SHP77 treated with DMSO at 0.1 percent for 48 hours (cell line): ENCODE measurements at regions not wholly inside any gene's neighbourhood (a gene's known extent, or its start where the extent isn't known, plus 50 kb on each side); places are given as distances from the start of the nearest gene placed in this dataset.
"Not testable (repeated sequence)": the region's sequence is repeated elsewhere in the genome, so short reads cannot be mapped to it uniquely, and the experiment has no call there.

Experiments
- DNase-seq: peaks from one replicate; lab custom pipeline; 2025; lab: John Stamatoyannopoulos, UW

DNA sequence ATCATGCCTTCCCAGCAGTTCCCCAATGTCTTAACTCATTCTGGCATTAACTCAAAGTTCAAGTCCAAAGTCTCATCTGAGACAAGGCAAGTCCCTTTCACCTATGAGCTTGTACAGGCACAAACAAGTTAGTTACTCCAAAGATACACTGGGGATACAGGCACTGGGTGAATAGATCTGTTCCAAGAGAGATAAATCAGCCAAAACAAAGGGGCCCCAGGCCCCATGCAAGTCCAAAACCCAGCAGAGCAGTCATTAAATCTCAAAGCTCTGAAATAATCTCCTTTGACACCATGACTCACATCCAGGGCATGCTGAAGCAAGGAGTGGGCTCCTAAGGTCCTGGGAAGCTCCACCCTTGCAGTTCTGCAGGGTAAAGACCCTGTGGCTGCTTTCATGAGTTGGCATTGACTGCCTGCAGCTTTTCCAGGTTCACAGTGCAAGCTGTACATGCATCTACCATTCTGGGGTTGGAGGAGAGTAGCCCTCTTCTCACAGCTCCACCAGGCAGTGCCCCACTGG is 332.2 kb upstream of the KIF2B start:
- DNase-seq: no peak

GRCh38 chr17:53483704-53484103 is 339.0 kb upstream of the KIF2B start:
- DNase-seq: no peak

DNA sequence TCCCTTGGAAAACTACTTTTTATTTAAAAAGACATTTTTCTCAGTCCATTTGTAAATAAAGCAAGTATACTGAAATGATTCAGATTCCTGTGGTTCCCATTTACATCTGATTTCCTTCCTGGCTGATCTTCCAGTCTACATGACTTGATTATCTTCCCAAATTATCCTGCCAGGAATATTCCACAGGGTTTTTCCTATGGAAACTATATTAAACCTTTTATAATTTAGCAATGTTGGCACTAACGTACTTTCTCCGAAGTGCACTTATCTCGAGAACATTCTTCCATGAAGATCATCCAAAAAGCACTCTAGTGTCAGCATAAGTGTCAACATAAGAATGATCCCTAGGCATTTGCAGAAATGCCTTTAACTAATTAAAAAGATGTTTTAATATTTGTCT is 347.7 kb upstream of the KIF2B start:
- DNase-seq: no peak

DNA sequence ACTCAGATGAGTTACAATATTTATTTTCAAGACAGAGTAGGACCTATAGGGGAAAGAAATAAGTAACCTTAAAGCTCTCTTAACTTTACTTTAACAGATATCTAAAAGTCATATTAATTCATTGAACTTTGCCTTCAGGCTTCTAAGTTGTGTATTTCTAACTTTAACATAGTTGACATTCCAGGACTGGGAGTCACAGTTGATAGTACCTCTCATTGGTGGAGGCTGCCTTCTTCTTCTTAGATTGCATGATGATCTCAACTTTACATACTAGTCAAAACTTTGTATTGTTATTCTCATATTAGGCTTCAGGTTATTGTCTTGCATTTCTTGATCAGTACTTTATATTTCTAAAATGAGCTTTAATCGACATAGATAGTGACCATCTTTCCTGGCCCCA is 350.1 kb upstream of the KIF2B start:
- no peak for DNase-seq

DNA sequence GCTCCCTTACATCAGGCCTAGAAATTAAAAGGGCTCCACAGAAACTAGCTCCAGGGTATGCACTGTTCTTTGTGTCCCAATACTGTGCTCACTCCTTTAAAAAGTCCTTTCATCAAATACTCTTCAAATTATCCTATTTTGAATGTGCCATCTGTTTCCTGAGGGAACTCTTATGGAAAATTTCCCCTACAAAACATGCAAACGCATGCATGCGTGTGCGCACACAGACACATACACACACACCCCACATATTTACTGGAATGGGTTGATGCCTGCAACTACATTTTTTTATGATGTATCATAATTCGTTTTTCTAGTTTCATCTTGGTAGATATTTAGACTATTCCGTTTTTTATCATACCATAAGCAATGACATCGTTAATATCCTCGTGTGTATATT is 351.2 kb upstream of the KIF2B start:
- DNase-seq: no peak

- DNase-seq: no peak
Observed at GRCh38 chr17:53470626-53471025, 352.1 kb upstream of the KIF2B start.

DNA sequence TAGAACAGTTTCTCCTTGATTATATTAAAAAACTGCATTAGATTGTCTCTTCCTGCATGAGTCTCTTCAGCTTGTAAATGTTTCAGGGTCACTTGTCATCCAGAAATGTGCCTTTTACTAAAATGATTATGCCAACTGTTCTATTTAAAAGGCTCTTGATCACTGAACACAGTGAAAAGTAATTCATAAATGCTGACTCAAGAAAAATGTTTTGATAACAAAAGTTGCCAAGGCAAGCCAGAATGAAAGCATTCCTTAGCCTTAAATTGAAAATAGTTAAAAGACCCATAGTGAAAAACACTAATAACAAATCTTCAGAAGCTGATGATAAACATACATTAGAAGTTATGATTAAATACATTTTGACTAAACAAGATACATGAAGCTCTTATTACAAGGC is 356.0 kb upstream of the KIF2B start:
- DNase-seq: no peak

- DNase-seq: not testable (repeated sequence)
Observed at GRCh38 chr17:53464396-53464795, 358.3 kb upstream of the KIF2B start.

DNA sequence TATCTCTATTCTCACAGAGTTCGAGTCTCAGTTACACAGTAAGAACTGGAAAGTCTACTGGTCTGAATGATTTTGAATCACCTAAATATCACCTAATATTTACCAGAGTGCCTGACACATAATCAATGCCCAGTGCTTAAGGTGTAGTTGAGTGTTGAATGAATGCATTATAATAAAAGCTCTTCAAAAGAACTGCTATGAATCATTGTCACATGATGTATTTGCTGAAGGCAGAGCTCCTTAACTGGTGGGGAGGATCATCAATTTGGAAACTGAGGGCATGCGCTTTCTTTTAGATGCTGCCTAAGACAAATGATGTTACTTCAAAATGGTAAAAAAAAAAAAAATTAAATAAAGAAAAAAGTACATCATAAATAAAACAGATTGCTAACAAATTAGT is 359.4 kb upstream of the KIF2B start:
- no peak for DNase-seq

GRCh38 chr17:53462393-53462811 is 360.3 kb upstream of the KIF2B start:
- DNase-seq: no peak

DNA sequence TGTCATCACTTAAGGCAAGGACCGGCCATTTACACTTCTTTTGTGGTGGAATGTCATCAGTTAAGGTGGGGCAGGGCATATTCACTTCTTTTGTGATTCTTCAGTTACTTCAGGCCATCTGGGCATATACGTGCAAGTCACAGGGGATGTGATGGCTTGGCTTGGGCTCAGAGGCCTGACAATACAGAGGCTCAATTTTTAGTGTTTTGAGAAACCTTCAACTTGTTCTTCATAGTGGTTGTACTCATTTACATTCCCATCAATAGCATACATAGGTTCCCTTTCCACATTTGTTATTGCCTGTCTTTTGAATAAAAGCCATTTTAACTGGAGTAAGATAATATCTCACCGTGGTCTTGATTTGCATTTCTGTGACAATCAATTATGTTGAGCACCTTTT is 366.8 kb upstream of the KIF2B start:
- DNase-seq: not testable (repeated sequence)

DNA sequence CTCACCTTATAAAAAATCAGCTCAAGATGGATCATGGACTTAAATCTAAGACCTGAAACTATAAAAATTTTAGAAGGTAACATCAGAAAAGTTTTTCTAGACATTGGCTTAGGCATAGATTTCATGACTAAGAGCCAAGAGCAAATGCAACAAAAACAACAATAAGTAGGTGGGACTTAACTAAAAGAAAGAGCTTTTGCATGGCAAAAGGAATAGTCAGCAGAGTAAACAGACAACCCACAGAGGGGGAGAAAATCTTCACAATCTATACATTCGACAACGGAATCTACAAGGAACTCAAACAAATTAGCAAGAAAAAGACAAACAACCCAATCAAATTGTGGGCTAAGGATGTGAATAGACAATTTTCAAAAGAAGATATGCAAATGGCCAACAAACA is 368.4 kb upstream of the KIF2B start:
- no peak for DNase-seq

DNA sequence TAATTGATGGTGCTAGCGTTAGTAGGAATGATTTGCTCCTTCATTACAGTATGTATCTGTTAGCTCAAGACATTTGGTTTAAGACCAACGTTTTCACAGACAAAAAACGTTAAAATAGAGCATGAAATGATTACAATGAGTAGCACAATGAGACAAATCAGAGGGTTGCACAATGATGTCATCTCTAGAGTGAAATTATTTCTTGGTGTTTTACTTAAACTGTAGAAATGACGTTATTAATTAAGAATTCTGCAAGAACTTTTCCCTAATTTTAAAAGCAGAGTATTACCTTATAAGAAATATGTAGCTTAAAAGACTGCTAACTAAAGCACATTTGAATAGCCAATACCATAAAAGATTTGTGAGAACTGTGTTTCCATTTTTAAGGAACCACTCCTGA is 373.4 kb upstream of the KIF2B start:
- DNase-seq: no peak

DNA sequence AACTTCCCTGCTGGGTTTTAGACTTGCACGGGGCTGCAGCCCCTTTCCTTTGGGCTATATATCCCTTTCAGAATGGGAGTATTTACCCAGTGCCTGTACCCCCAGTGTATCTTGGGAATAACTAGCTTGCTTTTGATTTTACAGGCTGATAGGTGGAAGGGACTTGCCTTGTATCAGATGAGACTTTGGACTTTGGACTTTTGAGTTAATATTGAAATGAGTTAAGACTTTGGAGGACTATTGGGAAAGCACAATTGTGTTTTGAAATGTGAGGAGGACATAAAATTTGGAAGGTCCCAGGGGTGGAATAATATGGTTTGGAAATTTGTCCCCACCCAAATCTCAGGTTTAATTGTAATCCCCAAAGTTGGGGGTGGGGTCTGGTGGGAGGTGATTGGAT is 393.8 kb upstream of the KIF2B start:
- no peak for DNase-seq

DNA sequence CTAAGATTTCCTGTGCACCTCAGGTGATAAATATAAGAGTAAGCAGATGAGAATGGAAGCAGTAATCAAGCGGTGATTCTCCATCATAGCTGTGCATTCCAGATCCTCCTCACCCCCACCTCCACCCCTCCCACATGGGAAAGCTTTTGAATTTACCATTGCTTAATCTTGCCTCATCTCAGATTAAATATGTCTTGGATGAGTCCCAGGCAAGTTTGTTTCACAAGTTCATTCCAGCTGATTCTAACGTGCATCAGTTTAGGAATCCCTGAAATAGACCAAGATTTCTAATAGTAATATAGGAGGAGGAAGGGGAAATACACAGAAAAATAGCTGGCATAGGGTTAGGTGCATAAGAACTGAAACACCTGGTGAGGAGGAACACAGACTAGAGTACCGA is 396.2 kb upstream of the KIF2B start:
- no peak for DNase-seq

DNA sequence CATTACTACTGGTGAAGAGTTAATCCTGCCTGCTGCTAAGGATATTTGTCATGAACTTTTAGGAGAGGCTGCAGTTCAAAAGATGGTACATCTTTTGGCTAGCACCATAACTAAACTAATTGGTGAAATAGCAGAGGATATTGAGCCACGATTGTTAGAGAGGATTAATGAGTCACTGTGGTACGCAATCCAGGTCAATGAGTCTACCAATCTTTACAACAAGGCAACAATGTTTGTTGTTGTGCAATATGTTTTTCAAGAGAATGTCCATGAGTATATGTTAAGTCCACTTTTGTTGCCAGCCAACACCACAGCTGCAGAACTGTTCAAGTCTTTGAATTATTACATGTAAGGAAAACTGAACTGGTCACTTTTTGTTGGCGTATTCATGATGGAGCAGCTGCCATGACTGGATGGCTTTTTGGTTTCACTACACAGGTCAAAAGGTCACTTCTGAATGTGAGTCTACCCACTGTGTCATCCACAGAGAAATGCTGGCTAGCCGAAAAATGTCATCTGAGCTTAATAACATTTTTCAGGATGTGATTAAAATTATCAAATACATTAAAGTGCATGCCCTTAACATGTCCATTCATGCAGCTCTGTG is 402.6 kb upstream of the KIF2B start:
- DNase-seq: no peak

DNA sequence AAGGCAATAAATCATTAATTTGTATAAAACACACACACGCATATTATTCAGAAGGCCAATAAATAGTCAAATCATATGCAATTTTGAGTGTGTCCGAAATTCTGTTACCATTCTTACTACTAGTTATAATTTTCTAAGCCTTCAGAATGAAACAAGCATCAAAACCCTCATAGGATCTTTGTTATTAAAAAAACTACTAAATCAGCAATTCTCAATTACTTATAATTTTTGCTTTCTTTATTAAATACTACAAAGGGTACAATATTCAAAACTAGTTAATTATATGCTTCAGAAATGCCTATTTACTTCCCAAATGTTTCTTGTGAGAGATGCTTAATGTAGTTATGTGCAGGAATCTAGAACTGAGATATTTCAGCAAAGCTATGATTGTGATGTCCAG is 413.1 kb upstream of the KIF2B start:
- no peak for DNase-seq

DNA sequence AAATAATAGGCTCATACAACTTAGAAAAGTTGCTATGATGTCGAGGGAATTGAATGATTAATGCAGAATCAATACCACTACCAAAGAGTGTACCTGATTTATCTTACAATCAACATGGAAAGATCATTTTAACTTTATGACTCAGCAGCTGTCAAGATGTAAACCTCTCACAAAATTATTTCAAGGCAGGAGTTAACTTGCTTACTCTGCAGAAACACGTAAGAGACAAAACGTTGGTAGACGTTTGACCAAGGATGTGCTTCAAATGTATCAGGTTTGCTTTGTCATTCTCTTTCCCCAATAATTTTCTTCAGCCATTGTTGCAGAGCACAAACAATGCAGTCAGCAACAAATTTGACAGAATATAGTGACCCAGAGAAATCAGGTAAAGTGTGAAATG is 415.8 kb upstream of the KIF2B start:
- DNase-seq: no peak

DNA sequence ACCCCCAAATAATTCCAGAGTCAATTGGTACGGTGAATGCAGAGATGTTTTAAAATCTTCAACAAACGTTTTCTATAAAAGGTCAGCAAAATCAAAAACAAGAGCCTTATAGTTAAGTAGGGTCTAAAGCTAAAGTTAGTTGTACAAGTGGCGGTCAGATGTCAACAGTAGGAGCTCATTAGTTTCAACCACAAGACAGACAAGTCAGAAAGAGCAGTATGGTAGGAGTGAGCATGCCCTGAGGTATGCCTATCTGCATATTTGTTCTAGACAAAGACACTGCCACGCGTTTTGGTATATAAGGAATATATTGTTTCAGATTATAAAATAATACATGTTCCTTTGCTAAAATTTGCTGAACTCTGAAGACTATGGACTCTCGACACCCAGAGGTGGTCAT is 431.5 kb upstream of the KIF2B start:
- DNase-seq: no peak

- DNase-seq: no peak
Observed at GRCh38 chr17:53390575-53390974, 432.2 kb upstream of the KIF2B start.

DNA sequence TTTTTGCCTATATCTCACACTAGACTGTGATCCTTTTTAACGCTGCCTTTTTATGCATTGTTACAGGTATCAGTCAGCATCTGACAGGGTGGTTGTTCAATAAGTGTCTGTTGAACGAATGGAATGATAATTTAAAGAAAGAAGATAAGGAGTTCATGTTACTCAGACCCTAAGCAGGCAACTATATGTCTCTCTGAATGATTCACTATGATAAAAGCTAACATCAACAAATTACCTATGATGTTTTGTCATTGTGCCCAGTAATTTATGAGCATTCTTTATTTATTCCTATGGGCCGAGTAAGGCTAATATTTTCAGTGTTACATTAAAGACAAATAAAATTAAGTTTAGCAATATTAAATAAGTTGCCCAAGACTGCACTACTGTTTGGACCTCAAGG is 435.0 kb upstream of the KIF2B start:
- DNase-seq: no peak

DNA sequence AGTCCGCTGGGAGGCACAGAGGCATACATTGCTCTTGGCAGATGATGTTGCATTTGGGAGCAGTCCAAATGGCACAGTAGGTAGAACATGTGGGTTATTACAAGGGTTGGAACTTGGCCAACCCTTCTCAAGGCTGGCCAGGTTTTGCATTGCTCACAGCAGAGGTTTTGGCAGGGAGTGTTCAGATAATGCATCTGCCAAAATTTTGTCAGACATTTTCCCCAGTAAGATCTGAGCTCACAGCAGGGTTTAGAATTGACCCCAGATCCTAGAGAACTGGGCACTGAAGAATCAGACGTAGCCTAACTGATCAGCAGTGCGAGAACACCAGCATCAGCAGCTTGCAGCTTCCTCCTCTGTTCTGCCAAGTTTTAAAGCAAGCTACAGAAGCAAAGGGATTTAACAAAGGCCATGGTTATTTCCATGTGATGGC is 468.8 kb upstream of the KIF2B start:
- peak; percentile 38 for DNase-seq

GRCh38 chr17:53344778-53345177 is 477.9 kb upstream of the KIF2B start:
- no peak for DNase-seq

- no peak for DNase-seq
Observed at GRCh38 chr17:53336281-53336680, 486.4 kb upstream of the KIF2B start.

DNA sequence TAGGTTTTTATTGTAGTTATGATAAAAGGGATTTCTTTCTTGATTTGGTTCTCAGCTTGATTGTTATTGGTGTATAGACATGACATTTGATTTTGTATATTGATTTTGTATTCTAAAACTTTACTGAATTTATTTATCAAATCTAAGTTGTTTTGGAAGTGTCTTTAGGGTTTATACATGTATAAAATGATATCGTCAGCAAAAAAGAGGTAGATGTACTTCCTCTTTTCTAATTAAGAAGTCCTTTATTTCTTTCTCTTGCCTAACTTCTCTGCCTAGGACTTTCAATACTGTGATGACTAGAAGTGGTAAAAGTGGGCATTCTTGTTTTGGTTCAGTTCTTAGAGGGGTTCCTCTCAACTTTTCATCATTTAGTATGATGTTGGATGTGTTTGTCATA is 487.3 kb upstream of the KIF2B start:
- no peak for DNase-seq
